Stimulated activated CD8-positive, alpha-beta memory T cell treated with anti-CD3 and anti-CD28 coated beads, Interleukin-2, amount 100 ng/mL, for 1 hour (primary cell): ENCODE measurements at regions not wholly inside any gene's neighbourhood (a gene's known extent, or its start where the extent isn't known, plus 50 kb on each side); places are given as distances from the start of the nearest gene placed in this dataset.

Source experiments
- DNase-seq, 2 donors: peaks; one replicate each; pipeline ENCODE4 v3.0.0-alpha.2; 2020; ENCODE audit warnings: low read depth in 2 of 2

DNA sequence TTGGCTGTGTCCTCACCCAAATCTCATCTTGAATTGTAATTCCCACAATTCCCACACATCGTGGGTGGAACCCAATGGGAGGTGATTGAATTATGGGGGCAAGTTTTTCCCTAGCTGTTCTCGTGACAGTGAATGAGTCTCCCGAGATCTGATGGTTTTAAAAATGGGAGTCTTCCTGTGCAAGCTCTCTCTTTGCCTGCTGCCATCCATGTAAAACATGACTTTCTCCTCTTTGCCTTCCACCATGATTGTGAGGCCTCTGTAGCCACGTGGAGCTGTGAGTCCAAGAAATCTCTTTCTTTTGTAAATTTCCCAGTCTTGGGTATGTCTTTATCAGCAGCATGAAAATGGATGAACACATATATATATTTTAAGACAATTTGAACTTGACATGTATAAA is 285.4 kb downstream of the BAMBI start:
- DNase-seq: no peak

- DNase-seq: no peak
Measured at GRCh38 chr10:28963539-28964221, 286.4 kb downstream of the BAMBI start.

GRCh38 chr10:28965937-28966336 is 288.6 kb downstream of the BAMBI start:
- DNase-seq: no peak

DNA sequence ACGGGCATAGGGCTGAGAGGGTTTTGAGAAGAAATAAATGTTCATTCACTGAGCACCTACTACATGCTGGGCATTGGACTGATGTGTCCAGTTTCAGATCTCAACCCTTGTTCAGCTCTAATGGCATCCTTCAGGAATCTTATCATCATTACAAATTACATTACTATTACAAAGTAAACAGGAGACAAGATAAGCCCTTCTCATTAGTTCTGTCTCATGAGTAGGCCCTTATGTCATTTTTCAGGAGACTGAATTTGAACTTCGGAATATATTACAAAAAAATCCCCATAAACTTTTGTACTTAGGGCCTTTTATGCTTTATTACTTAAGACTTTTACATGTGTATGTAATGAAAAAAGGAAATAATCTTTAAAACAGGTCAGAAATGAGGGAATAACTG is 289.7 kb downstream of the BAMBI start:
- DNase-seq: no peak

DNA sequence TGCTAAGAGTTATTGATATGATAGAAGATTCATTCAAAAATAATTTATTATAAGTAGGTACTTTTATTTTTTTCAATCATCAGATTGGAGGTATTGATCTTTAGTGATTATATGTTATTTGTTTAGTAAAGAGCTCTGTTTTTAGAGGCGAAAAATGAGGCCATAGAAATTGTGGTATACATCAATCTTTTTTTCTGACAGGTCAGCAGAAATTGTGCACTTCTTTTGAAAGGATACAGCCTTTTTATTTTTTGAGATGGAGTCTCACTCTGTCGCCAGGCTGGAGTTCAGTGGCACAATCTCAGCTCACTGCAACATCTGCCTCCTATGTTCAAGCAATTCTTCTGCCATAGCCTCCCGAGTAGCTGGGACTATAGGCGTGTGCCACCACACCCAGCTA is 292.1 kb downstream of the BAMBI start:
- no peak for DNase-seq

- no peak for DNase-seq
Measured at GRCh38 chr10:28970231-28970630, 292.9 kb downstream of the BAMBI start.

GRCh38 chr10:28971255-28971654 is 293.9 kb downstream of the BAMBI start:
- DNase-seq: no peak

- DNase-seq: no peak
Measured at GRCh38 chr10:28971764-28972163, 294.4 kb downstream of the BAMBI start.

DNA sequence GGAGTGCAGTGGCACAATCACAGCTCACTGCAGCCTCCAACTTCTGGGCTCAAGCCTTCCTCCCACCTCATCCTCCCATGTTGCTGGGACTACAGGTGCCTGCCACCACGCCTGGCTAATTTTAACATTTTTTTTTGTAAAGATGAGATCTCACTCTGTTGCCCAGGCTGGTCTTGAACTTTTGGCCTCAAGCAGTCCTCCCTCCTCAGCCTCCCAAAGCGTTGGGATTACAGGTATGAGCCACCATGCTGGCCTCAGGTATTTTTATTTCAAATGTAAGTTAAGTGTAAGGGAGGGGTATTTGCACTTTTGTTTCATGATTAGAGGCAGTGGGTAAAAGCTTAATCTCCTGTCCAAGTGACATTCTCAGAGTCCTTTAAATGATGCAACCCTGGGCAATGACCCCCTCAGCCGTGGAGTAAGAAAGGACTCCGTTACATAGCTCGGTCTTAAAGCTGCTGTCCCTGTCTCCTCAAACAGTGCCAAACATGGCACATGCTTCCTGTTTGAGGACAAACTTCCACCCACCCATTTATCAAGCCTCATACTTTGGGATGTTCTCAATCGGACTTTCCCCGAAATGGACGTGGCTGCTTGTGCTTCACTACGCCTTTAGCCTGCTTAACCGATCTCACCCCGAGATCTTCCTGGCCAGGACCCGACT is 296.1 kb downstream of the BAMBI start:
- DNase-seq: no peak

- DNase-seq: no peak
Measured at GRCh38 chr10:28975891-28976531, 298.7 kb downstream of the BAMBI start.

DNA sequence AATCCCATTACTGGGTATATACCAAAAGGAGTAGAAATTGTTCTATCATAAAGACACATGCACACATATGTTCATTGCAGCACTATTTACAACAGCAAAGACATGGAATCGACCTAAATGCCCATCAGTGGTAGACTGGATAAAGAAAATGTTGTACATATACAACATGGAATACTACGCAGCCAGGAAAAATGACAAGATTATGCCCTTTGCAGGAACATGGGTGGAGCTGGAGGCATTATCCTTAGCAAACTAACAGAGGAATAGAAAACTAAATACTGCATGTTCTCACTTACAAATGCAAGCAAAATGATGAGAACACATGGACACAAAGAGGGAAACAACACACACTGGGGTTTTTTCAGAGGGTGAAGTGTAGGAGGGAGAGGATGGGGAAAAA is 300.2 kb downstream of the BAMBI start:
- no peak for DNase-seq

DNA sequence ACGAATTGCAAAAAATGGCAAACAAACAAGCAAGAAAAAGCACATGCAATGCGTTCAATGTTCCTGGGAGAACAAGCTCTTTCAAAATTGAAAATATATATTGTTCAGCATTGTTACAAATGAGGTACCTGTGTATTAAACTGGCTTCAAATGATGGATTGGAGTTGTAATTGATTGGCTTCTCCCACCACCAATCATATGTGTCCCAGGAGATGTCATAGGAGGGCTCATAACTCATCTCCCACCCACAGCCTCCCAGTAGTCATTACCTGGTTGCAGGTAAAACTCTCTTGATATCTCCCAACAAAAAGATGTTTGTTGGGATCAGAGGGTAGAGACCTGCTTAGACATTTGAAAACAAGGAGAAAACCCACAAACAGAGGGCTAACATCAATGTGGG is 302.9 kb downstream of the BAMBI start:
- DNase-seq: no peak

DNA sequence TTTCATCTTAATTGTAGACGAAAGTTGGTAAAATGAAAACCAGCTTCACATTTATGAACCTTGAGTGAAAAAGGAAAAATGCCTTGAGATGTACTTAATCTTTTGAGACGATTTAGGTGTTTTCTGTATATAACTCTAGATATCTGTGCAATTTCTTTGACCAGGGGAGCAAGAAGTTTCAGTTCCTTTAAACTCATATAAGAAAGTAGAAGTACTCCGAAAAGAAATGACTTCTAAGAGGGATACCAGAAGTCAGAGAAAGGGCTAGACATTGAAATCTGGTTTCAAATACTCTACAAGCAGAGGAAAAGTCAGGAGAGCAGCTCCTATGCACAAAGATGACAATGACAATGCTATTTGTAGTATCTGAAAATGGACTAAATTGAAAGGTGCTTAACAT is 303.7 kb downstream of the BAMBI start:
- no peak for DNase-seq

DNA sequence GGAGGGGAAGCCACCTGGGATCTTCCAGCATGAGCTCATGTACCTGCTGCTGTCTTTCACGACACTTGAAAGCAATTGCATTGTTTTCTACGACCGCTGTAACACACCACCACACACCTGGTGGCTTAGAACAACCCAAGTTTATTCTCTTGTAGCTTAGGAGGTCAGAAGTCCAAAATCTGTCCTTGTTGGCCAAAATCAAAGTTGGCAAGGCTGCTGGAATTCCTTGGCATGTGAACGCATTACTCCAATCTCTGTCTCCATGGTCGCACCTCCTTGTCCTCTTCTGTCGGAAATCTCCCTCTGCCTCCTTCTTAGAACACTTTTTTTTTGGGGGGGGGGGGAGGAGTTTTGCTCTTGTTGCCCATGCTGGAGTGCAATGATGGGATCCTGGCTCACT is 305.7 kb downstream of the BAMBI start:
- DNase-seq: no peak

DNA sequence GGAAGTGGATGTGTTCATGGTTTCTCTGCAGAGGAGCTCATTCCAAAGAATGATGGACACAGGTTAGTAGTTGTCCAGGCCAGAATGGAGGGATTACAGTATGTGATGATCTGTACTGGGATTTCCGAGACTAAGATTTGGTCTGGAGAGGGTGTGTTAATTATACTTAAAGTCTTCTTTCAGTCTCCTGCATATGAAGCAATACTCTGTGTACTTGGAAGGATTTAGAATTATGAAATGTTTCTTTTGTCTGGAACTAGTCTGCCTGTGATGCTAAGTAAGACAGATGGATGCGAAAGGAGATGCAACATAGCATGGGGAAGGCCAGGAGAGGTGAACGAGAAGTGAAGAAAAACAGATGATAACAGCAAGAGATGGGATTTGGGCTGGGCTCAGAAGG is 305.1 kb upstream of the LYZL1 start:
- no peak for DNase-seq

DNA sequence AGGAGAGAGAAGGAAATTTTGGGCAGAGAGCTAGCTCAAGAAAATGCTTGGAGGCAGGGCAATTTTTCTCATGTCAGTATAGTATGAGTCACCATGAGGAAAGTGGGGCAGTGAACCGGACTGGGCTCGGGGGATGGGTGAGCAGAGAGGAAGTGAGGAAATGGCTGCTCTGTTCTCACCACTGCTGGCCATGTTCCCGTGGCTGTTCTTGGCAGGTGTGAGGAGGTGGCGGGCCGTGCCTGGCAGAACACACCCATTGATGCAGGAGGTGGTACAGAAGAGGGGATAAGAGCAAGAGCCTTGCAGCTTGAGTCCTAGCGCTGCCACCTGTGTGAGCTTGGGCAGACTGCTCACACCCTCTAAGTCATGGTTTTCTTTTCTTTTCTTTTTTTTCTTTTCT is 304.4 kb upstream of the LYZL1 start:
- DNase-seq: no peak

DNA sequence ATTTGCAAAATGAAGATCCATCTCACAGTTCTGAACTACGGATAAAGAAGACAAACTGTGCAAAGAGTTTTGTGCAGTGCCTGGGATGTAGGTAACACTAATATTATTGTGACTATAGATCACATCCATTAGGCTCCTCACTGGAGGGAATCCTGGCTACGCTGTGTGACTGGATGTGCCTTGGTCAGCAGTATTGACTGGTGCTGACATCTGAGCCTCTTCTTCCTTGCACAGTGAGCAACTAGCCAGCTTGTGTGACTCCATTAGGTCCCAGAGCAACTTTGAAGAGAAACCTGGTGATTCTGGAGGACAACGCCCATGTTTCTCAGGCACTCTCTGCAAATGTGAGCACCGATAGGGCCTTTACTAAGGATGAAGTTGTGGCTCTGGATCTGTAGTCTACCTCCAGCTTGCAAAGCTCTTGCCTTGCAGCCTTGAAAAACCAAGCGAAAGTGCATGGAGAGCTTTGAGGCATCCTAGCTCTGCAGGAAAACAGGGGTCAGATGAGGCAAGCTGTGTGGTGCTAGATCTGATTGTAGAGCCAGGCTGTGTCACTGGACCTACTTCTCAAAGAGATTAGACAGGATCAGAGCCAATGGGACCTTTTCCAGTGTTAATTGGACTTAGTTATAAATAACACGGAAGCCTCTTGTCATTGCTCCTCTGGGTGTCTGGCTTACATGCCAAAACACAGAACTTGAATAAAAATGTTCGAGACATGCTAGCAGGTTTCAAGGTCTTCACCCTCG is 303.6 kb upstream of the LYZL1 start:
- DNase-seq: no peak

- DNase-seq: no peak
Measured at GRCh38 chr10:28986117-28986792, 302.6 kb upstream of the LYZL1 start.

DNA sequence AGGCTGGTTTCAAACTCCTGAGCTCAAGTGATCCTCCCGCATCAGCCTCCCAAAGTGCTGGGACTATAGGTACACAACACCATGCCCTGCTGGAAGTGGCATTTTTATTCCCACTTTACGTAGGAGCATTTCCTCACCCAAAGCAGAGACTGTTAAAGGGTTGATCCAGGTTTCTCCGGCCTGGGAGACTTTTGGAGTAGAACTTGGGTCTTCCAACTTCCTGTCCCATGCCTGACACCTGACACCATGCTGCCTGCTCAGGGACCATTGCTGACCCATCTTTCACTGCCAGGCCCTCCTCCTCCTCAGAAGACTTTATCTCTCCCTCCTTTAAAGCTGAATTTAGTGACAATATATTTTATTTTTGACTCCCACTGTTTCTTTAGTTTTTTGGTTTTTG is 302.0 kb upstream of the LYZL1 start:
- no peak for DNase-seq

- DNase-seq: no peak
Measured at GRCh38 chr10:28987555-28988320, 301.1 kb upstream of the LYZL1 start.

DNA sequence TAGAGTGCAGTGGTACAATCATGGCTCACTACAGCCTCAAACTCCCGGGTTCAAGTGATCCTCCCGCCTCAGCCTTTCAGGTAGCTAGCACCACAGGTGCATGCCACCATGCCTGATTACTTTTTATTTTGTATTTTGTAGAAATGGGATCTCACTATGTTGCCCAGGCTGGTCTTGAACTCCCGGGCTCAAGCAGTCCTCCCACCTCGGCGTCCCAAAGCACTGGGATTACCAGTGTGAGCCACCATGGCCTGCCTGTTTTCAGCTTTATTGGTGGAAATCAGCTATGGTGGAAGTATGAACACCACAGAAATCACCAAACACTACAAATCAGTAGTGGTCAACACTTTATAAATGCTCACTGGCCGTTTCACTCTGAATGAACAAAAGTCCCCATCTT is 299.9 kb upstream of the LYZL1 start:
- no peak for DNase-seq
